Astrocyte of the cerebellum (primary cell): ENCODE measurements at regions not wholly inside any gene's neighbourhood (a gene's known extent, or its start where the extent isn't known, plus 50 kb on each side); places are given as distances from the start of the nearest gene placed in this dataset.

Source experiments
- DNase-seq: peaks from one replicate; pipeline ENCODE4 v3.0.0-alpha.2; 2011; ENCODE audit warnings: low read depth
- H3K4me3 ChIP-seq: 2 replicates; pipeline ENCODE4 v1.5.1; 2011; ENCODE audit warnings: mild to moderate bottlenecking, low read depth, low read length, moderate library complexity
- in situ Hi-C: cut with HindIII; loops from 2 replicates; pipeline ENCODE4 v1.10.0; 2017; ENCODE audit warnings: low sequenced_read_pairs
- TF ChIP-seq, protein P1 (sequence below): IDR thresholded peaks from 2 replicates; pipeline ENCODE4 v1.5.1; 2012; ENCODE audit warnings: low read length, low read depth, moderate library complexity, mild to moderate bottlenecking; ENCODE audit errors: missing control alignments

DNA sequence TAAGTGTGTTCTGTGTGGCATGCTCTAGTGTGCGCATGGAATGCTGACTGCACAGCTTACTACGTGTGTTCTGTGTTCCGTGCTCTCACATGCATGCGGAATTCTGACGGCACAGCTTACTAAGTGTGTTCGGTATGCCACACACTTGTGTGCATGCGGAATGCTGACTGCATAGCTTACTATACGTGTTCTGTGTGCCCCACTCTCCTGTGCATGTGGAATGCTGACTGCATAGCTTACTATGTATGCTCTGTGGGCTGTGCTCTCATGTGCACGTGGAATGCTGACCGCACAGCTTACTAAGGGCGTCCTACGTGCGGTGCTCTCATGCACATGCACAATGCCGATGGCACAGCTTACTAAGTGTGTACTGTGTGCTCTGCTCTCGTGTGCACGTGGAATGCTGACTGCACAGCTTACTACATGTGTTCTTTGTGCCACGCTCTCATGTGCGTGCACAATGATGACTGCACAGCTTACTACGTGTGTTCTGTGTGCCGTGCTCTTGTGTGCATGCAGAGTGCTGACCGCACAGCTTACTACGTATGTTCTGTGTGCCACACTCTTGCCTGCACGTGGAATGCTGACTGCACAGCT, 548.9 kb downstream of the IRX1 start:
- no peak for DNase-seq
- no peak overlapping the region for H3K4me3 ChIP-seq
- TF ChIP-seq, protein P1, sequence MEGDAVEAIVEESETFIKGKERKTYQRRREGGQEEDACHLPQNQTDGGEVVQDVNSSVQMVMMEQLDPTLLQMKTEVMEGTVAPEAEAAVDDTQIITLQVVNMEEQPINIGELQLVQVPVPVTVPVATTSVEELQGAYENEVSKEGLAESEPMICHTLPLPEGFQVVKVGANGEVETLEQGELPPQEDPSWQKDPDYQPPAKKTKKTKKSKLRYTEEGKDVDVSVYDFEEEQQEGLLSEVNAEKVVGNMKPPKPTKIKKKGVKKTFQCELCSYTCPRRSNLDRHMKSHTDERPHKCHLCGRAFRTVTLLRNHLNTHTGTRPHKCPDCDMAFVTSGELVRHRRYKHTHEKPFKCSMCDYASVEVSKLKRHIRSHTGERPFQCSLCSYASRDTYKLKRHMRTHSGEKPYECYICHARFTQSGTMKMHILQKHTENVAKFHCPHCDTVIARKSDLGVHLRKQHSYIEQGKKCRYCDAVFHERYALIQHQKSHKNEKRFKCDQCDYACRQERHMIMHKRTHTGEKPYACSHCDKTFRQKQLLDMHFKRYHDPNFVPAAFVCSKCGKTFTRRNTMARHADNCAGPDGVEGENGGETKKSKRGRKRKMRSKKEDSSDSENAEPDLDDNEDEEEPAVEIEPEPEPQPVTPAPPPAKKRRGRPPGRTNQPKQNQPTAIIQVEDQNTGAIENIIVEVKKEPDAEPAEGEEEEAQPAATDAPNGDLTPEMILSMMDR: no peak
- in situ Hi-C loops: no loop called here

- no peak overlapping the region for H3K4me3 ChIP-seq
- no peak for DNase-seq
- TF ChIP-seq, protein P1: no peak
- in situ Hi-C loops: no loop called here
These were observed 549.9 kb downstream of the IRX1 start for GRCh38 chr5:4145511-4145910.

- no peak overlapping the region for H3K4me3 ChIP-seq
- DNase-seq: no peak
- in situ Hi-C loops: no loop called here
- TF ChIP-seq, protein P1: no peak
These were observed 552.4 kb downstream of the IRX1 start for GRCh38 chr5:4148009-4148408.

- TF ChIP-seq, protein P1: no peak
- H3K4me3 ChIP-seq: no peak overlapping the region
- in situ Hi-C loops: no loop called here
- no peak for DNase-seq
These were observed 554.4 kb downstream of the IRX1 start for GRCh38 chr5:4150067-4150466.

DNA sequence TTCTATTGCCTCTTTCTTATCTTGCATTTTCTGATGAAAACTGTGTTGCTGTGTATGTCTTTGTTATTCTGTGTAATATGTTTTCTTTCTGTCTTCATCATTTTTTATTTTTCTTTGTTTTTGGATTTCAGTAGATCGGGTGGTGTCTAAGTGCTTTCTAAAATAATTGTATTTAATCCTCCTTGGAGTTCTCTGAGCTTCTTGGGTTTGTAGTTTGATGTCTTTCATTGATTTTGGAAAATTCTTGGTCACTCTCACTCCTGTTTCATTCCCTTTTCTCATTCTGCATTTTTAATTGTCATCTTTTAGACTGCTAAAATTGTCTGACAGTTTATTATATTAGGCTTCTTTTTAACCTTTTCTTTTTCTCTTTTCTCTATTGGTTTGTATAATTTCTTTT, 560.5 kb downstream of the IRX1 start:
- TF ChIP-seq, protein P1: no peak
- H3K4me3 ChIP-seq: no peak overlapping the region
- in situ Hi-C loops: no loop called here
- no peak for DNase-seq

DNA sequence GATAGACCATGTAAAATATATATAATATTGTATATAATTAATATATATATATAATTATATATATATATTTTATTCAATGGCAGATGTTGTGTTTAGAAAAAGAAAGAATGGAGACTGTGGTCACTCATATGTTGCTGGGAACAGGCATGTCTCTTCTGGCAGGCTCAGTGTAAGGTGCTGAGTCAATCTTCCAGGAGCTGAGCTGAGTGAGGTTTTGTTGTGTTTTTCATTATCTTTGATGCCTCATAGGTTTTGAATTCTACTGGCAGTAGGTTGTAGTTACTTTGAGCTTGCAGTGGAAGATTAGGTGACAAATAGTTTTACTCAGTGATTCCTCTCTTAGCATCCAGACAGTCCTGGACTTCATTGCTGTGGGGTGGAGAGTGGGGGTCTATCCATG, 561.3 kb downstream of the IRX1 start:
- in situ Hi-C loops: no loop called here
- TF ChIP-seq, protein P1: no peak

More for the DNA sequence above, 561.3 kb downstream of the IRX1 start:
- no peak overlapping the region for H3K4me3 ChIP-seq
- no peak for DNase-seq
